ENCODE measurements at regions not wholly inside any gene's neighbourhood (a gene's known extent, or its start where the extent isn't known, plus 50 kb on each side); places are given as distances from the start of the nearest gene placed in this dataset.

GRCh38 chr7:25858525-25859411, 293.2 kb upstream of the NFE2L3 start:
- H3K36me3 ChIP-seq (ENCODE audit: control insufficient read depth, insufficient read depth, low read length): no peaks in the 10 kb centered on the region
- H3K4me3 ChIP-seq (replicated peaks in 1 of 4; ENCODE audit: control extremely low read depth in 1 of 4, insufficient read depth in 1 of 4, low read depth in 3 of 4, low read length in 4 of 4): no peak overlapping the region
- no peaks in the 10 kb centered on the region for H3K4me1 ChIP-seq (ENCODE audit: control insufficient read depth, extremely low read depth, insufficient read depth, low read length)
- H3K4me2 ChIP-seq (ENCODE audit: extremely low read depth, insufficient read depth, low read length): no peak overlapping the region
- no peak for TF ChIP-seq EZH2 (IDR thresholded peaks at IDR 0.05; ENCODE audit: low read length, missing control alignments)
- TF ChIP-seq CTCF (conservative IDR thresholded peaks at IDR 0.05 in 1 of 2, IDR thresholded peaks at IDR 0.05 in 1 of 2; ENCODE audit: low read depth in 1 of 2, low read length in 2 of 2): no peak
- no peaks in the 10 kb centered on the region for H4K20me1 ChIP-seq (ENCODE audit: control insufficient read depth, extremely low read depth, insufficient read depth, low read length)
- DNase-seq (ENCODE audit: low read depth in 2 of 2): no peak
- no peak overlapping the region for H3K27ac ChIP-seq (ENCODE audit: insufficient read depth, low read length)
- peaks cover 4% of the 10 kb centered on the region for H3K27me3 ChIP-seq (ENCODE audit: control insufficient read depth, insufficient read depth, low read length)
- no peak overlapping the region for H3K9ac ChIP-seq (ENCODE audit: insufficient read depth, low read length)
- no peaks in the 10 kb centered on the region for H3K79me2 ChIP-seq (ENCODE audit: control insufficient read depth, insufficient read depth, low read length)
- no peak overlapping the region for H2AFZ ChIP-seq (ENCODE audit: low read length)
- no peaks in the 10 kb centered on the region for H3K9me3 ChIP-seq (ENCODE audit: control insufficient read depth, insufficient read depth, low read depth, low read length)

DNA sequence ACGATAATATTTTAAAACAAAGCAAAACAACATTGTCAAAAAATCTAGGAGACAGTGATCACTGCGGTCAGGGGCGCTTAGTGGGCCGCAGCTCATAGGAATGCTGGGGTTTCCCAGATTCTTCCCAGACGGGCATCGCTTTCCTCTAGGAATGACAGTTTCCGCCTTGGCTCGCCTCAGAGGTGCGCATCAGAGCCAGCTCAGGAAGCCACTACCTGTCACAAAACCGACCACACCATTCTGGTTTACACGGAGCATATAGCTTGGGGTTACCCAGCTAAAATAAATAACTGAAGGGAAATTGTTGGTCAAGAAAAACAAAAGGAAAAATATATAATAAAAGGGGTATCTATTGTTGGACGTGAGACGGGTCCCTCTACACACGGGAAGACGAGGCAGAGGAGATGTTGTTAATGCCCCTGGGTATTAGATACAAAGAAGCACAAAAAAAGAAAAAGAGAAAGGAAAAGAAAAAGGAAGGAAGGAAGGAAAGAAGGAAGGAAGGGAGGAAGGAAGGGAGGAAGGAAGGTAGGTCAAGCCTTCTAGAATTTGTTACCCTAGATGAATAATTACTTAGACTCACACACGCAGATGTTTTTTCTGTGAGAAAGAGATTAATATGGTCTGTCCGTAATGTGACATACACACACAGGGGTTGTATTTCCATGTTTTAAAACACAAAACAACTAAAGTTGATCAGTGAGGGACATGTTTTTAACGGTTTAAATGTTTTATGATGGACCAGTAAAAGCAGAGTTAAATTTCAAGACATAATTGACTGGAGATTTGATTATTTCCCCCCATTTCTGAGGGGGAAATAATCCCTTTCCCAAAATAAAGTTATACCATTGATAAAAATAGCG, 292.4 kb upstream of the NFE2L3 start:
- peaks cover 6% of the 10 kb centered on the region for H3K27me3 ChIP-seq (ENCODE audit: control insufficient read depth, insufficient read depth, low read length)
- no peak for DNase-seq (ENCODE audit: low read depth in 2 of 2)
- H3K27ac ChIP-seq (ENCODE audit: insufficient read depth, low read length): no peak overlapping the region
- H3K4me2 ChIP-seq (ENCODE audit: extremely low read depth, insufficient read depth, low read length): no peak overlapping the region
- H3K4me1 ChIP-seq (ENCODE audit: control insufficient read depth, extremely low read depth, insufficient read depth, low read length): no peaks in the 10 kb centered on the region
- H3K79me2 ChIP-seq (ENCODE audit: control insufficient read depth, insufficient read depth, low read length): no peaks in the 10 kb centered on the region
- no peak overlapping the region for H3K4me3 ChIP-seq (replicated peaks in 1 of 4; ENCODE audit: control extremely low read depth in 1 of 4, insufficient read depth in 1 of 4, low read depth in 3 of 4, low read length in 4 of 4)
- H2AFZ ChIP-seq (ENCODE audit: low read length): no peak overlapping the region
- TF ChIP-seq EZH2 (IDR thresholded peaks at IDR 0.05; ENCODE audit: low read length, missing control alignments) (no peak), CTCF (conservative IDR thresholded peaks at IDR 0.05 in 1 of 2, IDR thresholded peaks at IDR 0.05 in 1 of 2; ENCODE audit: low read depth in 1 of 2, low read length in 2 of 2) (no peak)
- no peaks in the 10 kb centered on the region for H4K20me1 ChIP-seq (ENCODE audit: control insufficient read depth, extremely low read depth, insufficient read depth, low read length)
- no peaks in the 10 kb centered on the region for H3K36me3 ChIP-seq (ENCODE audit: control insufficient read depth, insufficient read depth, low read length)
- H3K9me3 ChIP-seq (ENCODE audit: control insufficient read depth, insufficient read depth, low read depth, low read length): no peaks in the 10 kb centered on the region
- no peak overlapping the region for H3K9ac ChIP-seq (ENCODE audit: insufficient read depth, low read length)
